GM18907 (cell line): ENCODE measurements at regions not wholly inside any gene's neighbourhood (a gene's known extent, or its start where the extent isn't known, plus 50 kb on each side); places are given as distances from the start of the nearest gene placed in this dataset.
"Not testable (repeated sequence)": the region's sequence is repeated elsewhere in the genome, so short reads cannot be mapped to it uniquely, and the experiment has no call there.

Experiments
- ATAC-seq: cut with Tn5 transposase; IDR thresholded peaks from one replicate; pipeline ENCODE4 v1.9.1; 2021; ENCODE audit warnings: mild to moderate bottlenecking, moderate library complexity; ENCODE audit not compliant: unreplicated experiment

GRCh38 chr2:192570788-192571187 is 376.1 kb upstream of the TMEFF2 start:
- ATAC-seq, result no peak

- no peak for ATAC-seq
Measured at GRCh38 chr2:192566863-192567262, 372.1 kb upstream of the TMEFF2 start.

GRCh38 chr2:192560326-192560725 is 365.6 kb upstream of the TMEFF2 start:
- no peak for ATAC-seq

- no peak for ATAC-seq
Measured at GRCh38 chr2:192559587-192559986, 364.9 kb upstream of the TMEFF2 start.

- no peak for ATAC-seq
Measured at GRCh38 chr2:192558637-192559036, 363.9 kb upstream of the TMEFF2 start.

- no peak for ATAC-seq
Measured at GRCh38 chr2:192555740-192556139, 361.0 kb upstream of the TMEFF2 start.

- no peak for ATAC-seq
Measured at GRCh38 chr2:192551760-192552159, 357.0 kb upstream of the TMEFF2 start.

GRCh38 chr2:192546565-192546964 is 351.8 kb upstream of the TMEFF2 start:
- no peak for ATAC-seq

GRCh38 chr2:192544371-192544955 is 349.7 kb upstream of the TMEFF2 start:
- no peak for ATAC-seq

GRCh38 chr2:192542148-192543066 is 347.7 kb upstream of the TMEFF2 start:
- not testable (repeated sequence) for ATAC-seq

- ATAC-seq, result no peak
Measured at GRCh38 chr2:192539306-192539705, 344.6 kb upstream of the TMEFF2 start.

- ATAC-seq, result no peak
Measured at GRCh38 chr2:192536922-192537624, 342.3 kb upstream of the TMEFF2 start.

GRCh38 chr2:192535956-192536921 is 341.5 kb upstream of the TMEFF2 start:
- no peak for ATAC-seq

- no peak for ATAC-seq
Measured at GRCh38 chr2:192534072-192534471, 339.3 kb upstream of the TMEFF2 start.

GRCh38 chr2:192524642-192525251 is 330.0 kb upstream of the TMEFF2 start:
- ATAC-seq, result not testable (repeated sequence)

GRCh38 chr2:192524214-192524613 is 329.5 kb upstream of the TMEFF2 start:
- not testable (repeated sequence) for ATAC-seq

- ATAC-seq, result no peak
Measured at GRCh38 chr2:192515937-192516336, 321.2 kb upstream of the TMEFF2 start.

- ATAC-seq, result no peak
Measured at GRCh38 chr2:192513575-192513974, 318.8 kb upstream of the TMEFF2 start.

- ATAC-seq, result not testable (repeated sequence)
Measured at GRCh38 chr2:192507836-192508450, 313.2 kb upstream of the TMEFF2 start.
